ENCODE measurements at regions not wholly inside any gene's neighbourhood (a gene's known extent, or its start where the extent isn't known, plus 50 kb on each side); places are given as distances from the start of the nearest gene placed in this dataset.

GRCh38 chr10:91156196-91156595 lies 64.3 kb upstream of the PCGF5 start:
- TF ChIP-seq POLR2A (IDR thresholded peaks at IDR 0.05) (no peak), CTCF (IDR thresholded peaks at IDR 0.05) (no peak)
